Ishikawa (cell line): ENCODE measurements at regions not wholly inside any gene's neighbourhood (a gene's known extent, or its start where the extent isn't known, plus 50 kb on each side); places are given as distances from the start of the nearest gene placed in this dataset.

Experiments used
- CREB1 ChIP-seq: IDR thresholded peaks from 2 replicates; pipeline ENCODE4 v1.6.1; 2012; ENCODE audit warnings: low read depth
- EP300 ChIP-seq: IDR thresholded peaks from 2 replicates; pipeline ENCODE4 v1.6.1; 2012; ENCODE audit warnings: borderline replicate concordance
- FOXM1 ChIP-seq: IDR thresholded peaks from 2 replicates; pipeline ENCODE4 v1.6.1; 2012; ENCODE audit warnings: low read depth, borderline replicate concordance
- NFIC ChIP-seq: IDR thresholded peaks from 2 replicates; pipeline ENCODE4 v1.6.1; 2012
- RAD21 ChIP-seq: IDR thresholded peaks from 2 replicates; pipeline ENCODE4 v1.6.1; 2012; ENCODE audit warnings: low read depth
- TEAD4 ChIP-seq: IDR thresholded peaks from 2 replicates; pipeline ENCODE4 v1.6.1; 2012
- YY1 ChIP-seq: IDR thresholded peaks from 2 replicates; pipeline ENCODE4 v1.6.1; 2012; ENCODE audit warnings: low read depth
- ZBTB7A ChIP-seq: IDR thresholded peaks from 2 replicates; pipeline ENCODE4 v1.6.1; 2012; ENCODE audit warnings: low read depth
- TF ChIP-seq, protein P1 (sequence below): IDR thresholded peaks from 2 replicates; pipeline ENCODE4 v1.6.1; 2012; ENCODE audit warnings: low read depth, mild to moderate bottlenecking
- TF ChIP-seq, protein P2 (sequence below): IDR thresholded peaks from 2 replicates; pipeline ENCODE4 v1.6.1; 2012

DNA sequence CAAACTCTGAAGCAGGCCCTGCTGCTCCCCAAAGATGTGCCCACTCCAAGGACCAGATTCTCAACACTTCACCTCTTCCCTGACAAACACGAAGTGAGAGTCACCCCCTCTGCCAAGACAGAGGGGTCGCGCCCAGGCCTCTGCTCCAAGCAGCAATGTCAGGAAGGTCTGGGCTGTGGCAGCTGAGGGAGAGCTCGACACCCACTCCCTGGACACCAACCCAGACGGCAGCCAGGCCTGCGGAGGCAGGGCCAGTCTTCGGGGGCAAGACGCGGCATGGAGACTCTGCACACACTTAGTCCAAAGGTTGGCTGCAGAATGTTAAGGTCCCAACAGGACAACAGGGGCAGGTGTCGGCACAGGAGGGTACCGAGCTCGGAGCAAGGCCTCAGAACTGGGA is 144.2 kb downstream of the DLL1 start:
- no peak for TF ChIP-seq EP300
- TF ChIP-seq, protein P1, sequence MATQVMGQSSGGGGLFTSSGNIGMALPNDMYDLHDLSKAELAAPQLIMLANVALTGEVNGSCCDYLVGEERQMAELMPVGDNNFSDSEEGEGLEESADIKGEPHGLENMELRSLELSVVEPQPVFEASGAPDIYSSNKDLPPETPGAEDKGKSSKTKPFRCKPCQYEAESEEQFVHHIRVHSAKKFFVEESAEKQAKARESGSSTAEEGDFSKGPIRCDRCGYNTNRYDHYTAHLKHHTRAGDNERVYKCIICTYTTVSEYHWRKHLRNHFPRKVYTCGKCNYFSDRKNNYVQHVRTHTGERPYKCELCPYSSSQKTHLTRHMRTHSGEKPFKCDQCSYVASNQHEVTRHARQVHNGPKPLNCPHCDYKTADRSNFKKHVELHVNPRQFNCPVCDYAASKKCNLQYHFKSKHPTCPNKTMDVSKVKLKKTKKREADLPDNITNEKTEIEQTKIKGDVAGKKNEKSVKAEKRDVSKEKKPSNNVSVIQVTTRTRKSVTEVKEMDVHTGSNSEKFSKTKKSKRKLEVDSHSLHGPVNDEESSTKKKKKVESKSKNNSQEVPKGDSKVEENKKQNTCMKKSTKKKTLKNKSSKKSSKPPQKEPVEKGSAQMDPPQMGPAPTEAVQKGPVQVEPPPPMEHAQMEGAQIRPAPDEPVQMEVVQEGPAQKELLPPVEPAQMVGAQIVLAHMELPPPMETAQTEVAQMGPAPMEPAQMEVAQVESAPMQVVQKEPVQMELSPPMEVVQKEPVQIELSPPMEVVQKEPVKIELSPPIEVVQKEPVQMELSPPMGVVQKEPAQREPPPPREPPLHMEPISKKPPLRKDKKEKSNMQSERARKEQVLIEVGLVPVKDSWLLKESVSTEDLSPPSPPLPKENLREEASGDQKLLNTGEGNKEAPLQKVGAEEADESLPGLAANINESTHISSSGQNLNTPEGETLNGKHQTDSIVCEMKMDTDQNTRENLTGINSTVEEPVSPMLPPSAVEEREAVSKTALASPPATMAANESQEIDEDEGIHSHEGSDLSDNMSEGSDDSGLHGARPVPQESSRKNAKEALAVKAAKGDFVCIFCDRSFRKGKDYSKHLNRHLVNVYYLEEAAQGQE = no peak
- no peak for TF ChIP-seq FOXM1
- TF ChIP-seq YY1 = no peak
- TF ChIP-seq, protein P2, sequence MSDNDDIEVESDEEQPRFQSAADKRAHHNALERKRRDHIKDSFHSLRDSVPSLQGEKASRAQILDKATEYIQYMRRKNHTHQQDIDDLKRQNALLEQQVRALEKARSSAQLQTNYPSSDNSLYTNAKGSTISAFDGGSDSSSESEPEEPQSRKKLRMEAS = no peak
- no peak for TF ChIP-seq CREB1
- no peak for TF ChIP-seq RAD21
- TF ChIP-seq NFIC = no peak
- TF ChIP-seq TEAD4 = no peak
- no peak for TF ChIP-seq ZBTB7A
